Myocyte (in vitro differentiated cells): ENCODE measurements at regions not wholly inside any gene's neighbourhood (a gene's known extent, or its start where the extent isn't known, plus 50 kb on each side); places are given as distances from the start of the nearest gene placed in this dataset.
A peak's percentile ranks its signal among the peaks of the same experiment; 100 is the strongest.
"Not testable (repeated sequence)": the region's sequence is repeated elsewhere in the genome, so short reads cannot be mapped to it uniquely, and the experiment has no call there.

Experiments used
- DNase-seq: peaks from one replicate; pipeline ENCODE4 v3.0.0-alpha.2; 2012; ENCODE audit warnings: low read depth

DNA sequence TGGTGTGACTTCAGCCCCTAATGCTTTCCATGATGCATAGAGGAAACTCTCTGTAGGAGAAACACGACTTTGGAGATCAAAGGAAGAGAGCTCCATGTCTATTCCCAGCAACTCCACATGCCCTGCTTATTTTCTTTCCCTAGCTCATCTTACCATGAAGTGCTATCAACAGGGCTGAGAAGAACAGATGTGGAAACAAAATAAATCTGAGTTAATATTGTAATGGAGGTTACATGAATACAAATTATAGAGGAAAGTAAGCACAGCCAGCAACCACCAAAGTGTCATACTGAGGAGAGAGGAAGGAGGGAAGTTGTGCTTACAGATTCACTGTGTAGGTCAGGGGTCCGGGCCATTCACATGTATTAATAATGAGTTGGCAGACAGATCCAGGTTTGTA is 157.5 kb downstream of the RFPL4B start:
- no peak for DNase-seq

DNA sequence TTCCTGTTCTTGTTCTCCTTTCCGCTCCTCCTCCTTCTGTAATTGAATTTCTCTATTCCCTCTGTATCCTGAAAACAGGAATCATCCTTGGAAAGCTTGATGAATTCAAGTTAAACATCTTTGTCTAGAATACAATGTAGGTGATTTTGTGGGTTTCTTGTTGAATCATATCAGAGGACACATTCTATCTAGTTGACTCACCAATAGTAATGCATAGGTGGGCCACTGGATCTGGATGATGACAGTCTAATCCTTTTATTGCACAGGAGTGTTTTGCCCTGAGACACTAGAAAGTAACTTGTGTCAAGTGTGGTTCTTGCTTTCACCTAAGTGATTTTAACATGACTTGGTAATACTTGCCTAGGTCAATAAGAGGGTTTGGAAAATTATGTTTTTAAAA is 164.3 kb downstream of the RFPL4B start:
- no peak for DNase-seq

GRCh38 chr6:112513175-112513574 is 166.0 kb downstream of the RFPL4B start:
- DNase-seq, result no peak

GRCh38 chr6:112522587-112522986 is 175.5 kb downstream of the RFPL4B start:
- no peak for DNase-seq

- no peak for DNase-seq
Observed at GRCh38 chr6:112524071-112524470, 176.9 kb downstream of the RFPL4B start.

DNA sequence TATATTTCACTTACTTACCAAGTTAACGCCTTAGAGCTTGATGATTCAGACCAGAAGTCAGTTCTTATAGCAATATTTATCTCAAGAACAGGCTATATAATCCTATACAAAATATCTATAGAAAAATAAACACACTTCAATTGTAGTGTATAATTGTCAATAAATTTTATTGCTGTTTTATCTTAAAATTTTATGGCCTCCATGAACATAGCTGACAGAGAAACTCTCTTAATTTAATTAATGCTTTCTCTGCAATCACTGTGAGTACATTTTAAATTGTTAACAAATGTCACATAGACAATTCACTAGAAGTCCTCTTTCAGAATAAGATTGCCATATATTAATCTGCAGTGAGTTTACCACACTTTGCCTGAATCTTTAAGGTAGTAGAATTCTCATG is 178.6 kb downstream of the RFPL4B start:
- DNase-seq, result no peak

DNA sequence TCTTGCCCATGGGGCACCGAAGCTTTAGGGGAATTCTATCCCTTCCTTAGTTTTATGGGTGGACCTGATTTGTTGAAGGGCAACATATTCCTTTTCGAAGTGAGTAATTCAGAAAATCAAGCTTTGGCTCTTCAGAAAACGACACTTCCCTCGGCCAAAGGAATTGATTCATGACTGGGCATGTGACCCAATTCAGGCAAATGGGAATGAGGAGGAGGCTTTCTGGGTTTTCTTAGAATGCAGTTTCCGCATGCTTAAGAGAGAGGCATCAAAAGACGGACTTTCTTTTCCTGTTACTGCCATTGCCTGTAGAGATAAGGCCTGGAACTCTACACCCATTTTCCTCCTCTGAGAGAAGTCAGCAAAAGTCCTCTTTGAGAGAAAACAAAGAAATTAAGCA is 179.5 kb downstream of the RFPL4B start:
- no peak for DNase-seq

GRCh38 chr6:112528306-112528705 is 181.2 kb downstream of the RFPL4B start:
- DNase-seq, result not testable (repeated sequence)

GRCh38 chr6:112535816-112536215 is 188.7 kb downstream of the RFPL4B start:
- no peak for DNase-seq

DNA sequence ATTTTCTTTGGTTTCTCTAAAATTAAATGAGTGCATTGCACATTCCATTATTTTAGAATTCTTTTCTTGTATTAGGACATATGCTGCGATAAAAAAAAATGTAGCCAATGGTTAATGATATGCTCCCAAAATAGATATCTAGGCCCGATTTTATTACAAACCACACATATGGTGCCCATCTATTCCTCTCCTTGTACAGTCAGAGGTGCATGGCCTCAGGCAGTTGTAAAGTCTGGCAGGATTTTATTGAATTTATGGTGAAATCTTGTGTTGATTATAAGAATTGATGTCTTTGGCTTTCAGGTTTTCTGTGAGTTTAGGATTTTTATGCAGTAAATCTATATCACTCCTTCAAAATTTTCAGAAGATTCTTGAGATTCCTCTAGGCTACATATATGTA is 192.2 kb downstream of the RFPL4B start:
- no peak for DNase-seq

- DNase-seq, result not testable (repeated sequence)
Observed at GRCh38 chr6:112541847-112542246, 194.7 kb downstream of the RFPL4B start.

GRCh38 chr6:112547321-112548085 is 200.4 kb downstream of the RFPL4B start:
- not testable (repeated sequence) for DNase-seq

- DNase-seq, result no peak
Observed at GRCh38 chr6:112549749-112550148, 202.6 kb downstream of the RFPL4B start.

DNA sequence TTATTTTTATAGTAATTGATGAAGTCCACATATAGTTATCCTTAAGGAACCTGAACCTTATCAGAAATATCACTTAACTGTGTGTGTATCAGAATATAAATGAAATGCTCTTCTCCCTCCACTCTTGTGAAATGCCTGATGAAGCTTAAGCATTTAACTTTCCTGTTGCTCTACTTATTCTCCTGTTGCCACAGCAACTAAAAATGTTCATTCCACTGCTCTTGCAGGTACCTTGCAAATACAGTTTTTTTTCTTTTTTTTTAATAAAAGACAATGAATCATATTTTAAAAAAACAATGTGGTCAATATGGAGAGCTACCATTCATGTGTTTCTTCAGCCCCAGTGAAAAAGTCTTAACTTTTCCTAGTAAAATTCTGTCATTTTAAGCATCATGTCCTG is 210.3 kb downstream of the RFPL4B start:
- no peak for DNase-seq

GRCh38 chr6:112557961-112558360 is 210.8 kb downstream of the RFPL4B start:
- no peak for DNase-seq

DNA sequence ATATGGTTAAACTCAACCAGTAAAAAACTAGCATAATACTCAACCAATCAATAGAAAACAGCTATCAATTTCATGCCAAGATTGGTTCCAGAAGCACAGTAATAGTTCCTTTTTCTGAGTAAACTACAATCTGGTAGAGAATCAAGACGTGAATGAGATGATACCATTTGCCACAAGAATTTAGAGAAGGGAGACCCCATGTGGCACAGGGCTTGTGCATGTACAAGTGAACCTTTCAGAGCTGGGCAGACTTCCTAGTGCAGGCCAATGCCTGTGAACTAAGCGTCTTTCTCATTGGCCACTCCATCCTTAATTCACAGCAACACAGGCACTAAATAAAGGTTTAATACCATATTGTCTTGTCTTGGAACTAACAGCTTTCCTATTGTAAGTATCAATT is 213.5 kb downstream of the RFPL4B start:
- DNase-seq, result no peak

GRCh38 chr6:112562301-112563231 is 215.4 kb downstream of the RFPL4B start:
- peak; percentile 66 for DNase-seq

DNA sequence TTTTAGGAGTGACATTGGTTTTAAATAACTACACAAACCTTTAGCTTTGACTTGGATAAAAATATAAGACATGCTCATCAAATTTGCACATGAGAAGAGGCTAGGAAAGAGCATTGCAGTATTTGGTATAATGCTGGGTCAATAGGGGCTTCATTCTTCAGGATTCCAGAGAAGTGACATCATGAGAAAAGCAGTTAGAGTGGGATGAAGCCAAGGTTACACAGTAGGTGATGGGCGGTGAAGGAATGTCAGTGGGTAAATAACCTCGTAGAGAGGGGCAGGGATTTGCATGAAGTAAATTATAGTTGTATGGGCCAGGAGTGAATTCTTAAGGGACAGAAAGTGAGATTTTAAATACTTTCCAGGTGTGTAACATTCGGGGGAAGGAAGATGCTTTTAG is 216.2 kb downstream of the RFPL4B start:
- DNase-seq, result peak; percentile 19

GRCh38 chr6:112568066-112568465 is 220.9 kb downstream of the RFPL4B start:
- no peak for DNase-seq

DNA sequence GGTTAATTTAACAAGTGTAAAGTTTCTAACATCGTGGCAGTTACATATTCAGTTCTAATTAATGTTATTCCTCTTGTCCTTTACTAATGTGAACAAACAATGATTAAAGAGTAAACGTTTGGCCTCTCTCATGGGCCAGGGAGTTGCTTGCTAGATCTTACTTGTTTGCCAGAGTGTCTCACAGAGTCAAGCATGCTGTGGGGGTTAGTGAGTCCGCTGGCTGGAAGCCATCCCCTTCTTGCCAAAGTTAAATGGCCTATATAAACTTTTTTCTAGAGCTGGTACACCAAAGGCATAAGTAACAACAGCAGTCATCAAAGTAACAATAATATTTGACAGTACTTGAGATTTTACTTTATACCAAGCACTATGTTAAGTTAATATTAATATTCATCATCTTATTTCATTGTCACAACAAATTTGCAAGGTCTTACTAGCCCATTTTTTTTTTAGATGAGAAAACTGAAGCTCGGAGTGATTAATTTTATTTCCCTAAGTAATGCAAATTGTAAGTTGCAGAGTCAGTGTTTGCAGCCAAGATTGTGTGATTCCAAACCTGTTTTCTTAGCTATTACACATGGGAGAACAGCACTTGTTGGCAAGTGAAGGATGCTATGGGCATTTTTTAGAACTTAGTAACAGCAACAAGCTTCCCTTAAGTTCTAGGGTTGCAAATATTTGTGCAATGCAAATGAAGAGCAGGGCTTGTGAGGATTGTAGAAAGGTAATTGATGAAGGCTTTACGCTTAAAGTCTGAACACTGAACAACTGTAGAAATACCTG is 224.5 kb downstream of the RFPL4B start:
- peak; percentile 24 for DNase-seq

GRCh38 chr6:112574190-112574589 is 227.1 kb downstream of the RFPL4B start:
- no peak for DNase-seq
